Hematopoietic multipotent progenitor cell treated with erythropoietin and hydrocortisone succinate and interleukin-3 and kit ligand, for 6 days (in vitro differentiated cells): ENCODE measurements at regions not wholly inside any gene's neighbourhood (a gene's known extent, or its start where the extent isn't known, plus 50 kb on each side); places are given as distances from the start of the nearest gene placed in this dataset.

Source experiments
- DNase-seq: peaks from one replicate; pipeline ENCODE4 v3.0.0-alpha.2; 2015

- no peak for DNase-seq
These were observed 329.6 kb downstream of the OSR1 start for GRCh38 chr2:19028587-19029375.

DNA sequence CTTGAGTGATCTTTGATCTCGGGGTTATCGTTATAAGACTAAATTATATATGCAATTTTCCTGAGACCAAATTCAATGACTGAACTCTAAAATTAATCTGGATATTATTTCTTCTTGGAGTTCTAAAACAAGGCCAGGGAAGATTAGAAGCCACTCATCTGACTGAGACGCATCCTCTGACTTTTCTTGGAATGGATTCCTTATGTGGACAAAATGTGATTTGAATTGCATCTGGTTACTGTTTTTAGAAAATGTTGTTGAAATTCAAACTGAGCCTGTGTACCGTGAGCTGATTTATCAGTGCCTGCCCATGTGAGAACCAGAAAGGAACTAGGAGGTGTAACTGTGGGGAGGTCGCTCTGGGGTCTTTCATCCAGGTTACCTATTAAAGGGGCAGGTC lies 330.8 kb downstream of the OSR1 start:
- no peak for DNase-seq

DNA sequence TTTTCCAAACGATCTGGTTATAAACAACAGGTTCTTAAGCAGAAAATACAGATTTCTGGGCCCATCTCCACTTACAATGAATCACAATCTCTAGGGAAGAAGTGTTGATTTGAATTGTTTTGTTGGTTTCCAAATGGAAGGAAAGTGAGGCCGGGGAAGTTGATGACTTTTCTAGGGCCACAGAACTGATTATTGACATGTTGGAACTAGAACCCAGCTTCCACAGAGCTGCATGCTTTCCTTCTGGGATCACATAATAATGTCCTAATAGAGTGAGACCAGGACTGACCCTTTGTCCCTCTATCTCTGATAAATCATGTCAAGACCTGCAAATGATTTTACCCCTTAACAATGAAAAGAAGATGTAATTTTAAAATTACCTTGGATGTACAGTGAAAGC lies 332.2 kb downstream of the OSR1 start:
- DNase-seq: no peak

GRCh38 chr2:19022334-19022733 lies 336.1 kb downstream of the OSR1 start:
- no peak for DNase-seq

DNA sequence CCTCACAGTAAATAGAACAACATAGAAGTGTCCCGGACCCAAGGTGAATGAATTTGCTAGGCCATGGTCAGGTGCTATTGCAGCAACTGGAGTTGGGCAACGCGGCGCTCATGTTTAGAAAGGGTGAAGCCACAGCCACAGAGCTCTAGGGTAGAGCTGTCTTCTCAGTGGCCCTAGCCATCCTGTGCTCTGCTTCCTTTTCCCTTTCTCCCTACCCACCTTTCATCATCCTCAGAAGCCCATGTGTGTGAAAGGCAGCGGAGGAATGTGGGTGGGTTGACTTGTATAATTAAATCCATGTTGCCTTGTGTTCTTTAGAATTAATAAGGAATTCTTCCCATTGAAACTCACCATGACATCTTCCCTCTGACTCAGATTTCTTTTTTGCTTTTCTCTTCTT lies 336.7 kb downstream of the OSR1 start:
- no peak for DNase-seq

- DNase-seq: no peak
These were observed 337.3 kb downstream of the OSR1 start for GRCh38 chr2:19021100-19021476.

GRCh38 chr2:19020144-19021099 lies 338.0 kb downstream of the OSR1 start:
- no peak for DNase-seq

- no peak for DNase-seq
These were observed 348.9 kb downstream of the OSR1 start for GRCh38 chr2:19009510-19009909.

DNA sequence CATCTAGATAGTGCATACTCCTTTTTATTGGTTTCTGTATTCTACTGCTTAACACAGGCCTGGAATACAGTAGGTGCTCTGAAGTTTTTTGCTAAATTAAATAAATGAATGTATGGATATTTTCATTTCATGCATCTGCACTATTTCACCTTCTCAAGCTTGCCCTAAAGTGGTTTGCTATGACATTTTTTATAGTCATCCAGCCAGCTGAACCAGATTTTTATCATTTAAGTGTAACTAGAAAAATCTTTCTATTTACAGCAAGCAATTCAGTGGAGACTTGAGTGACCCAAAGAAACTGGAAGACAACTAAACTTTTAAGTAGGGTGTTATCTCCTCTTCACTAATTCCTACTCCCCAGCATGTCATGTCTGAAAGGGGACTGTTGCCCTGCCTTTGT lies 354.9 kb downstream of the OSR1 start:
- no peak for DNase-seq

DNA sequence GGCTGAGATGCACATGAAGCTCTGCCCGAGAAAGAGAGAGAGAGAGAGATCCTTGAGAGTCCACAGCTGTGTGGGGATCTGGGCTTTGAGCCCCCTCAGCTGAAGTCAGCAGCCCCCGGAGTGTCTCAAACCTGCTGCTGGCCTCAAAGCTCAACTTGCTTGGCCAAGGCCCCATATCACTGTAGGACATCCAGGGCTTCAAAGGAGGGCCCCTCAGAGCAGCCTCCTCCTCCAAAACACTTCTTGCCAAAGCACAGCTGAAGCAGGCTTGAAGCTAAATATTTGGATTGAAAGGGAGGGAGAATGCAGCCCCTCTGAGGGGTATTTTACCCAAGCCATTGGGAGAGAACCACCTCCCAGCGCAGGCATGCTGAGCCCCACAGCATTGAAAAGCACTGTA lies 357.6 kb downstream of the OSR1 start:
- no peak for DNase-seq

DNA sequence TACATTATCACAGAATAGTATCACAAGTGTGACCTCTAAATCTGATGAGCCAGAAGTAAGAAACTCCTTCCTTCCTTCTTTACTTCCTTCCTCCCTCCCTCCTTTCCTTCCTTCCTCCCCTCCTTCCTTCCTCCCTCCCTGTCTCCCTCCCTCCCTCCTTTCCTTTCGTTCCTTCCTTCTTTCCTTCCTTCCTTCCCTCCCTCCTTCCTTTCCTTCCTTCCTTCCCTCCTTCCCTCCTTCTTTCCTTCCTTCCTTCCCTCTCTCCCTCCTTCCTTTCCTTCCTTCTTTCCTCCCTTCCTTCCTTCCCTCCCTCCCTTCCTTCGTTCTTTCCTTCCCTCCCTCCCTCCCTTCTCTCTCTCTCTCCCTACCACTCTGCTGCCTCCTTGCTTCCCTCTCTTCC lies 359.2 kb downstream of the OSR1 start:
- no peak for DNase-seq

GRCh38 chr2:18998491-18998890 lies 359.9 kb downstream of the OSR1 start:
- no peak for DNase-seq

GRCh38 chr2:18993756-18994338 lies 364.6 kb downstream of the OSR1 start:
- DNase-seq: no peak

GRCh38 chr2:18991177-18992168 lies 366.9 kb downstream of the OSR1 start:
- DNase-seq: no peak

DNA sequence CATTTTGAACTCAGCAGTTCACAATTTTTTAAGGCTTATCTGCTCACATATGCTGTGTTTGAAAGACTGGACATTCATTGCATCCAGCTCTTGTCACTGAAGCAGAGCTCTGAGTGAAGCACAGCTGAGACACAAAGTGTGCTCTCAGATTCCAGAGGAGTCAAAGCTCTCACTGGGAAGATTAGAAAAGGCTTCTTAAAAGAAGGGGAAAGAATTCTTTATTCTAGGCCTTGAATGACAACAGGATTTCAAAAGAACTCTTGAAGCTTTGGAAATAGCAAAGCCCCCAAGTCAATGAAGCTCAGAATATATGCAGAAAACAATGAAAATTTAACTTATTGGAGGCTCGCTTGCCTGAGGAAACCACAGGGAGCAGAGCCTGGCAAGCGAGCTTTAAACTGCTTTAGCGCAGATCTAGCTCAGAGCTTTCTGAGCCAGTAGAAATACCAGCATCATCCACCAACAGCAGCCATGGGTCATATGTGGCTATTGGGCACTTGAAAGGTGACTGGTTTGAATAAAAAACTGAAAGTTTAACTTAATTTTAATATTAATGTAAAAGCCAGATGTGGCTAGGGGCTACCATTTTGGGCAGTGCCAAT lies 369.7 kb downstream of the OSR1 start:
- DNase-seq: no peak

GRCh38 chr2:18987592-18988073 lies 370.8 kb downstream of the OSR1 start:
- peak; percentile 2 for DNase-seq

- DNase-seq: no peak
These were observed 371.4 kb downstream of the OSR1 start for GRCh38 chr2:18987016-18987415.

GRCh38 chr2:18986046-18986445 lies 372.4 kb downstream of the OSR1 start:
- DNase-seq: no peak

GRCh38 chr2:18980786-18981430 lies 377.5 kb downstream of the OSR1 start:
- no peak for DNase-seq

GRCh38 chr2:18980104-18980785 lies 378.2 kb downstream of the OSR1 start:
- no peak for DNase-seq

DNA sequence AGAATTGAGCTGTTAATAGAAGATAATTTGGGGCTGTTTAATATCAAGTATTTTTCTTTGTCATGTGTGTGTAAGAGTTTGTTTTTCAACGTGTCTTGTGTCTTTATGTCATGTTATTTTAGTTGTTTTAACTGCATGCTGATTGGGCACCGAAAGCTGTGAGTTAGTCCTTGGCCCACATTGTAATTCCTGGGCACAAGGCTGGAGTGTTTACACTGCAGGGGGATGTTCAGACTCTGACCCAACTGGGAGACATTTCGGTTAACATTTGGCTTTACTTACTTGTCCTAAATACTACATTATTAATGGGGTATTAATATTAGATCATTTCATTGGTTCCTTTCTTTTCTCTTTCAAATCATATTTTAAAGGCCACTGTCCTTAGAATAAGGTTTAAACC lies 381.0 kb downstream of the OSR1 start:
- no peak for DNase-seq
